Bronchial epithelial cell (primary cell): ENCODE measurements at regions not wholly inside any gene's neighbourhood (a gene's known extent, or its start where the extent isn't known, plus 50 kb on each side); places are given as distances from the start of the nearest gene placed in this dataset.

Source experiments
- DNase-seq: peaks from one replicate; pipeline ENCODE4 v3.0.0-alpha.2; 2010; ENCODE audit warnings: low read depth
- FAIRE-seq: peaks from 2 replicates; lab custom pipeline; 2011; peaks lifted over from hg19 to GRCh38; lab: Jason Lieb, UNC
- H3K27me3 ChIP-seq: 2 replicates; pipeline ENCODE4 v1.5.1; 2011; ENCODE audit warnings: low read length; ENCODE audit not compliant: control insufficient read depth, insufficient read depth
- H3K36me3 ChIP-seq: 2 replicates; pipeline ENCODE4 v1.5.1; 2011; ENCODE audit warnings: low read length; ENCODE audit not compliant: control insufficient read depth, insufficient read depth
- H3K4me3 ChIP-seq: 2 replicates; pipeline ENCODE4 v1.5.1; 2011; ENCODE audit warnings: mild to moderate bottlenecking, low read depth, low read length, control low read depth
- CTCF ChIP-seq: IDR thresholded peaks from 2 replicates; pipeline ENCODE4 v1.5.1; 2011; ENCODE audit warnings: mild to moderate bottlenecking, moderate library complexity, low read length, control low read depth, inconsistent platforms; ENCODE audit not compliant: insufficient read depth, severe bottlenecking

- no peak for TF ChIP-seq CTCF
- FAIRE-seq = no peak
- Histone ChIP-seq H3K36me3 (no peaks in the 10 kb centered on the region), H3K4me3 (no peak overlapping the region), H3K27me3 (no peaks in the 10 kb centered on the region)
- no peak for DNase-seq
Measured at GRCh38 chr2:62319070-62319469, 123.2 kb downstream of the B3GNT2 start.

- H3K36me3 ChIP-seq = no peaks in the 10 kb centered on the region
- FAIRE-seq (no peak), DNase-seq (no peak)
- TF ChIP-seq CTCF = no peak
- no peaks in the 10 kb centered on the region for H3K27me3 ChIP-seq
- no peak overlapping the region for H3K4me3 ChIP-seq
Measured at GRCh38 chr2:62315476-62315875, 119.6 kb downstream of the B3GNT2 start.

GRCh38 chr2:62314291-62314690 is 118.4 kb downstream of the B3GNT2 start:
- Histone ChIP-seq H3K36me3 (no peaks in the 10 kb centered on the region), H3K4me3 (no peak overlapping the region), H3K27me3 (no peaks in the 10 kb centered on the region)
- FAIRE-seq = no peak
- no peak for DNase-seq
- TF ChIP-seq CTCF = no peak

DNA sequence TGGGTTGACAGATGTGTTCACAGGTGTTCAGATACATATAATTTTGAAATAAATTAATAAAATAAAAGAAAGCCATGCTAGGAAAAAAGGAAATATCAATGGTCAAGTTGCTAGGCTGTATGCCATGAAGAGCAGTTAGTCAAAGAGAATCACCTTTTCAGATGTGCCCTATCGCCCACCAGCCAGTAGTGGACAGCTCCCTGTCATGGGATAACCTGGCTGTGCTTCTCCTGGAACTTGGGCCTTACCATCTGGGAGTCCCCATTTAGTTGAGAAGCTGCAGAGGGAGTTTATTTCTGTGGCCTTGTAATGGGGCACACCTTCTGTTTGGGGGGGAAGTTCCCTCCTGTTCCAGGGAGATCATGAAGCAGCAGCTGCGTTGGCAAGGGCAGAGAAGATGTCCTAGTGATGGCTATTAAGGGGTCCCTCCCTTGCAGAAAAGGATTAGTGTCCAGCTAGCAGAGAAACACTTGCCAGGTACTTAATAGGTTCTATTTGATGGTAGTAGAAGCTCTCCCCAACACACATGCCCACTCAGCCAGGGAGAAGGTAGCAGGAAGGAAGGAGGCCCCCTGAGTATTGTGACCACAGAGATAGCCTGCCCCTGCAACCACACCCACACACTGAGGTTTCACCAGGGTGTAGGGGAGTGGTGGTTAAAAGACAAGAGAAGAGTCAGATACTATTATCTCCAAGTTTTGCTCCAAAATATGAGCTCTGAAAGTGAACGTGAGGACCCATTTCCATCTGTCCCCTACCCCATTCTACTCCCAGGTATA is 117.7 kb downstream of the B3GNT2 start:
- no peak overlapping the region for H3K4me3 ChIP-seq
- H3K27me3 ChIP-seq = no peaks in the 10 kb centered on the region
- no peak for TF ChIP-seq CTCF
- no peaks in the 10 kb centered on the region for H3K36me3 ChIP-seq
- FAIRE-seq = no peak
- DNase-seq = no peak

DNA sequence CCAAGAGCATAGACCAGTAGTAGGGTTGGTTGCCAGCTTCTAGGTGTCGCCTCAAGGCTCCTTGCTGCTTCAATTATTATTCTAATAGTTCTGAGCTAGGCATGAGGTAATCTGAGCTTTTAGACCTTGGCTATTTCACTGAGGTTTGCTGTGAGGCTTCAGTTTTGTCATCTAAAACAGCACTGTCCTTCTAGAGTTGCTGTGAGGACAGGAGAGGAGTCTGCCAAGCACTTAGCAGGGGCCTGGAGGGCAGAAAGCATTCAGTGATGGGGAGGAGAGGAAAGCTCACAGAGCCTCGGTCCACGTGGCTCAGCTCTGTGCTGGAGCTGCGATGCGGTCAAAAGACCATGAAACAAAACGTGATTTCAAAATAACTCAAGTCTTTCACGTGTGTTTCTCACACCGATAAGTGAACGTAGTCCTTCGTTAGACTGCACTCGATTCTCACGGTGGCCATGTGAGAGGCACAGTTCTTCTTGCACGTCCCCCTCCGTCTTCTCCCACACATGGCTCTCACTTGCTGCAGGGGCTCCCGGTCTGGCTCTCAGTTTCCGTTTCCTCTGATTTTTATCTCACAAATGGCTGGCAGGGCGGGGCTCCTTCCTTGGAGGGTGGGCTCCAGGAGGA is 113.7 kb downstream of the B3GNT2 start:
- H3K36me3 ChIP-seq = no peaks in the 10 kb centered on the region
- no peak overlapping the region for H3K4me3 ChIP-seq
- no peaks in the 10 kb centered on the region for H3K27me3 ChIP-seq
- FAIRE-seq (no peak), DNase-seq (no peak)
- TF ChIP-seq CTCF = no peak
